Caco-2 (cell line): ENCODE measurements at regions not wholly inside any gene's neighbourhood (a gene's known extent, or its start where the extent isn't known, plus 50 kb on each side); places are given as distances from the start of the nearest gene placed in this dataset.

Experiments used
- BruUV-seq: library from RNA; stranded (reverse); fragments of 400-500 nt; replicated peaks from 2 replicates; lab custom pipeline; 2021; lab: Mats Ljungman, UMichigan
- CTCF ChIA-PET: fragments of 300-600 bp; sonication (Branson Sonifier 250); formaldehyde crosslinking; loops from one replicate; lab custom pipeline; 2022; ENCODE audit warnings: antibody characterized with exemption; lab: Charles Lee
- POLR2A ChIA-PET: fragments of 300-600 bp; sonication (Branson Sonifier 250); formaldehyde crosslinking; loops from one replicate; lab custom pipeline; 2022; ENCODE audit warnings: antibody characterized with exemption; lab: Charles Lee
- DNase-seq, 2 experiments: peaks; one replicate each; pipeline versions ENCODE4 v3.0.0 to v3.0.0-alpha.2; 2020 to 2022
- H3K27me3 ChIP-seq: replicated peaks from 2 replicates; pipeline ENCODE4 v1.6.0; 2011; ENCODE audit warnings: low read length; ENCODE audit not compliant: control insufficient read depth, insufficient read depth
- H3K36me3 ChIP-seq: 2 replicates; pipeline ENCODE4 v1.5.1; 2011; ENCODE audit warnings: low read length; ENCODE audit not compliant: control insufficient read depth, insufficient read depth
- H3K4me1 ChIP-seq: fragments of 250-450 bp; sonication (Bioruptor Pico); 2 replicates; pipeline ENCODE4 v1.5.1; 2020; ENCODE audit warnings: mild to moderate bottlenecking
- H3K4me3 ChIP-seq: 2 replicates; pipeline ENCODE4 v1.5.1; 2011; ENCODE audit warnings: low read depth, mild to moderate bottlenecking, control low read depth, low read length
- H3K9me3 ChIP-seq: fragments of 250-450 bp; sonication (Bioruptor Pico); 2 replicates; pipeline ENCODE4 v1.5.1; 2020; ENCODE audit warnings: mild to moderate bottlenecking, moderate library complexity
- H3K27ac Mint-ChIP-seq: one replicate; pipeline ENCODE4 v1.8.0; 2022; ENCODE audit warnings: mixed read lengths; ENCODE audit not compliant: unreplicated experiment
- H3K27me3 Mint-ChIP-seq: one replicate; pipeline ENCODE4 v1.8.0; 2022; ENCODE audit warnings: mixed read lengths; ENCODE audit not compliant: insufficient read depth, unreplicated experiment
- H3K36me3 Mint-ChIP-seq: one replicate; pipeline ENCODE4 v1.8.0; 2022; ENCODE audit warnings: mild to moderate bottlenecking, mixed read lengths; ENCODE audit not compliant: insufficient read depth, unreplicated experiment
- H3K4me1 Mint-ChIP-seq: one replicate; pipeline ENCODE4 v1.8.0; 2022; ENCODE audit warnings: low read depth, mixed read lengths; ENCODE audit not compliant: unreplicated experiment
- H3K4me3 Mint-ChIP-seq: one replicate; pipeline ENCODE4 v1.8.0; 2022; ENCODE audit warnings: mild to moderate bottlenecking, moderate library complexity, mixed read lengths; ENCODE audit not compliant: unreplicated experiment
- H3K9me3 Mint-ChIP-seq: one replicate; pipeline ENCODE4 v1.8.0; 2022; ENCODE audit warnings: mixed read lengths; ENCODE audit not compliant: unreplicated experiment
- CTCF ChIP-seq, 2 experiments: fragments of 200-600 bp in 1 of 2; IDR thresholded peaks; 1 replicate in 1 of 2; 2 replicates in 1 of 2; pipeline versions ENCODE4 v1.5.1 to v1.8.0; 2011 to 2022; ENCODE audit warnings: antibody characterized with exemption in 1 of 2, control low read depth in 1 of 2, inconsistent platforms in 1 of 2, low read depth in 1 of 2, low read length in 1 of 2, mild to moderate bottlenecking in 1 of 2, moderate library complexity in 1 of 2; ENCODE audit not compliant: insufficient read depth in 1 of 2, severe bottlenecking in 1 of 2, unreplicated experiment in 1 of 2
- intact Hi-C: fragments of 100-400 bp; cut with micrococcal nuclease; formaldehyde crosslinking; loops from one replicate; pipeline ENCODE4 v1.10.0; 2022; ENCODE audit not compliant: unreplicated experiment

- TF ChIP-seq CTCF (IDR thresholded peaks at IDR 0.05; ENCODE audit: insufficient read depth in 1 of 2, low read depth in 1 of 2, low read length in 1 of 2, severe bottlenecking in 1 of 2, unreplicated experiment in 1 of 2) = no peak
- intact Hi-C loops = no loop called here
- H3K36me3 ChIP-seq = no peaks in the 10 kb centered on the region
- no peaks in the 10 kb centered on the region for H3K36me3 Mint-ChIP-seq
- H3K27ac Mint-ChIP-seq = no peak overlapping the region
- no TSS peak for BruUV-seq
- H3K4me1 ChIP-seq = no peaks in the 10 kb centered on the region
- H3K9me3 ChIP-seq = no peaks in the 10 kb centered on the region
- no peak for DNase-seq
- peaks cover 20% of the 10 kb centered on the region for H3K27me3 Mint-ChIP-seq
- no peaks in the 10 kb centered on the region for H3K4me1 Mint-ChIP-seq
- H3K27me3 ChIP-seq = no peaks in the 10 kb centered on the region
- ChIA-PET POLR2A (no interaction called here), CTCF (no interaction called here)
- no peak overlapping the region for H3K4me3 ChIP-seq
- H3K9me3 Mint-ChIP-seq = no peaks in the 10 kb centered on the region
- H3K4me3 Mint-ChIP-seq = no peak overlapping the region
Measured at GRCh38 chr4:16315456-16315855, 89.2 kb upstream of the TAPT1 start.

- no peak for TF ChIP-seq CTCF (IDR thresholded peaks at IDR 0.05; ENCODE audit: insufficient read depth in 1 of 2, low read depth in 1 of 2, low read length in 1 of 2, severe bottlenecking in 1 of 2, unreplicated experiment in 1 of 2)
- ChIA-PET POLR2A (interaction anchor here (0.5 kb wide), 1 partner anchor 409 kb away, joined by 3 read pairs; no protein-coding TSS in a partner anchor), CTCF (no interaction called here)
- BruUV-seq = no TSS peak
- Mint-ChIP-seq H3K36me3 (no peaks in the 10 kb centered on the region), H3K9me3 (no peaks in the 10 kb centered on the region), H3K4me1 (no peaks in the 10 kb centered on the region), H3K27ac (no peak overlapping the region), H3K4me3 (no peak overlapping the region), H3K27me3 (peaks cover 15% of the 10 kb centered on the region)
- intact Hi-C loops = no loop called here
- Histone ChIP-seq H3K9me3 (no peaks in the 10 kb centered on the region), H3K27me3 (no peaks in the 10 kb centered on the region; the same call in 1 of the 2 replicates), H3K4me1 (no peaks in the 10 kb centered on the region), H3K4me3 (no peak overlapping the region), H3K36me3 (no peaks in the 10 kb centered on the region)
- no peak for DNase-seq
Measured at GRCh38 chr4:16310606-16311005, 84.3 kb upstream of the TAPT1 start.

GRCh38 chr4:16302648-16303047 lies 76.4 kb upstream of the TAPT1 start:
- Histone ChIP-seq H3K36me3 (no peaks in the 10 kb centered on the region), H3K4me1 (no peaks in the 10 kb centered on the region), H3K9me3 (no peaks in the 10 kb centered on the region), H3K4me3 (no peak overlapping the region), H3K27me3 (no peaks in the 10 kb centered on the region)
- intact Hi-C loops = no loop called here
- no peaks in the 10 kb centered on the region for H3K36me3 Mint-ChIP-seq
- TF ChIP-seq CTCF (IDR thresholded peaks at IDR 0.05; ENCODE audit: insufficient read depth in 1 of 2, low read depth in 1 of 2, low read length in 1 of 2, severe bottlenecking in 1 of 2, unreplicated experiment in 1 of 2) = no peak
- CTCF ChIA-PET = interaction anchor here (0.6 kb wide), 1 partner anchor 464 kb away, joined by 4 read pairs; no protein-coding TSS in a partner anchor
- H3K4me3 Mint-ChIP-seq = no peak overlapping the region
- BruUV-seq = no TSS peak
- POLR2A ChIA-PET = no interaction called here
- H3K4me1 Mint-ChIP-seq = no peaks in the 10 kb centered on the region
- H3K27ac Mint-ChIP-seq = no peak overlapping the region
- DNase-seq = no peak
- peaks cover 1% of the 10 kb centered on the region for H3K9me3 Mint-ChIP-seq
- no peaks in the 10 kb centered on the region for H3K27me3 Mint-ChIP-seq
